Liver (tissue), 8 donors: ENCODE measurements at regions not wholly inside any gene's neighbourhood (a gene's known extent, or its start where the extent isn't known, plus 50 kb on each side); places are given as distances from the start of the nearest gene placed in this dataset.

Source experiments
- DNase-seq: peaks from one replicate; pipeline ENCODE4 v3.0.0-alpha.2; 2017; ENCODE audit warnings: low spot score
- H3K27ac ChIP-seq, 2 donors: one replicate each; pipeline ENCODE4 v1.7.0; 2013; ENCODE audit warnings: inconsistent platforms in 2 of 2, low read length in 2 of 2, control low read depth in 1 of 2, low read depth in 1 of 2, mild to moderate bottlenecking in 1 of 2
- H3K27me3 ChIP-seq, 4 donors: one replicate each; pipeline versions ENCODE4 v1.6.1 to v1.7.0; 2013; ENCODE audit warnings: low read length in 3 of 4, inconsistent platforms in 1 of 4, mild to moderate bottlenecking in 1 of 4, moderate library complexity in 1 of 4; ENCODE audit not compliant: control insufficient read depth in 4 of 4, insufficient read depth in 4 of 4
- H3K36me3 ChIP-seq, 4 donors: one replicate each; pipeline versions ENCODE4 v1.6.1 to v1.7.0; 2013; ENCODE audit warnings: low read length in 3 of 4, mild to moderate bottlenecking in 3 of 4, low read depth in 1 of 4, moderate library complexity in 1 of 4; ENCODE audit not compliant: control insufficient read depth in 4 of 4, insufficient read depth in 3 of 4
- H3K4me1 ChIP-seq, 4 donors: one replicate each; pipeline versions ENCODE4 v1.6.1 to v1.7.0; 2013; ENCODE audit warnings: low read length in 3 of 4, mild to moderate bottlenecking in 3 of 4, moderate library complexity in 1 of 4; ENCODE audit not compliant: control insufficient read depth in 4 of 4, insufficient read depth in 4 of 4
- H3K4me3 ChIP-seq, 3 donors: one replicate each; pipeline versions ENCODE4 v1.6.1 to v1.7.0; 2013; ENCODE audit warnings: low read length in 3 of 3, control low read depth in 1 of 3, low read depth in 1 of 3, mild to moderate bottlenecking in 1 of 3
- H3K9ac ChIP-seq, 2 donors: one replicate each; pipeline ENCODE4 v1.7.0; 2013; ENCODE audit warnings: low read length in 2 of 2, mild to moderate bottlenecking in 2 of 2, moderate library complexity in 2 of 2, control low read depth in 1 of 2, low read depth in 1 of 2
- H3K9me3 ChIP-seq, 4 donors: one replicate each; pipeline versions ENCODE4 v1.6.1 to v1.7.0; 2013; ENCODE audit warnings: low read length in 3 of 4; ENCODE audit not compliant: control insufficient read depth in 4 of 4
- EGR1 ChIP-seq, 2 donors: IDR thresholded peaks; 2 replicates each; pipeline ENCODE4 v1.6.1; 2016 to 2018; ENCODE audit warnings: antibody characterized with exemption in 2 of 2, low read depth in 2 of 2
- FOXA1 ChIP-seq: IDR thresholded peaks from 2 replicates; pipeline ENCODE4 v1.6.1; 2016; ENCODE audit warnings: antibody characterized with exemption
- FOXA2 ChIP-seq: IDR thresholded peaks from 2 replicates; pipeline ENCODE4 v1.6.1; 2016; ENCODE audit warnings: antibody characterized with exemption
- HNF4A ChIP-seq, 2 donors: conservative IDR thresholded peaks; 2 replicates each; pipeline ENCODE4 v1.6.1; 2016; ENCODE audit warnings: antibody characterized with exemption in 2 of 2, mild to moderate bottlenecking in 2 of 2
- HNF4G ChIP-seq: IDR thresholded peaks from 2 replicates; pipeline ENCODE4 v1.6.1; 2016; ENCODE audit warnings: antibody characterized with exemption
- JUND ChIP-seq, 2 donors: IDR thresholded peaks; 2 replicates each; pipeline ENCODE4 v1.6.1; 2016; ENCODE audit warnings: antibody characterized with exemption in 2 of 2
- NR2F2 ChIP-seq: IDR thresholded peaks from 2 replicates; pipeline ENCODE4 v1.6.1; 2016; ENCODE audit warnings: antibody characterized with exemption
- RAD21 ChIP-seq, 2 donors: IDR thresholded peaks; 2 replicates each; pipeline ENCODE4 v1.6.1; 2016; ENCODE audit warnings: antibody characterized with exemption in 2 of 2, mild to moderate bottlenecking in 2 of 2
- RXRA ChIP-seq, 2 donors: IDR thresholded peaks; 2 replicates each; pipeline ENCODE4 v1.6.1; 2017 to 2018; ENCODE audit warnings: antibody characterized with exemption in 2 of 2, mild to moderate bottlenecking in 1 of 2
- SP1 ChIP-seq: IDR thresholded peaks from 2 replicates; pipeline ENCODE4 v1.6.1; 2018; ENCODE audit warnings: antibody characterized with exemption, mild to moderate bottlenecking
- TAF1 ChIP-seq: conservative IDR thresholded peaks from 2 replicates; pipeline ENCODE4 v1.6.1; 2016; ENCODE audit warnings: antibody characterized with exemption, mild to moderate bottlenecking
- YY1 ChIP-seq: IDR thresholded peaks from 2 replicates; pipeline ENCODE4 v1.6.1; 2016; ENCODE audit warnings: antibody characterized with exemption, mild to moderate bottlenecking
- WGBS: extraction: QIAGEN DNeasy Blood & Tissue Kit; methylation state at CpG from one replicate; pipeline ENCODE4 v1.1.7; 2013; 5-methylcytosine and 5-hydroxymethylcytosine counted together
- TF ChIP-seq, protein P1 (sequence below): IDR thresholded peaks from 2 replicates; pipeline ENCODE4 v1.6.1; 2016; ENCODE audit warnings: antibody characterized with exemption
- TF ChIP-seq, protein P2 (sequence below): IDR thresholded peaks from 2 replicates; pipeline ENCODE4 v1.6.1; 2016; ENCODE audit warnings: antibody characterized with exemption
- TF ChIP-seq, protein P3 (sequence below): IDR thresholded peaks from 2 replicates; pipeline ENCODE4 v1.6.1; 2016; ENCODE audit warnings: antibody characterized with exemption, mild to moderate bottlenecking
- TF ChIP-seq, protein P4 (sequence below): fragments of 150-350 bp; IDR thresholded peaks from 2 replicates; pipeline ENCODE4 v1.5.1; 2017; ENCODE audit warnings: improper control_type of control experiment, low read depth, low read length; ENCODE audit not compliant: missing input control
- TF ChIP-seq, protein P5 (sequence below): IDR thresholded peaks from 2 replicates; pipeline ENCODE4 v1.6.1; 2016; ENCODE audit warnings: antibody characterized with exemption
- donor health status: healthy.
- donor health status: healthy.
- donor health status: healthy.
- donor health status: healthy.
- donor health status: healthy.

DNA sequence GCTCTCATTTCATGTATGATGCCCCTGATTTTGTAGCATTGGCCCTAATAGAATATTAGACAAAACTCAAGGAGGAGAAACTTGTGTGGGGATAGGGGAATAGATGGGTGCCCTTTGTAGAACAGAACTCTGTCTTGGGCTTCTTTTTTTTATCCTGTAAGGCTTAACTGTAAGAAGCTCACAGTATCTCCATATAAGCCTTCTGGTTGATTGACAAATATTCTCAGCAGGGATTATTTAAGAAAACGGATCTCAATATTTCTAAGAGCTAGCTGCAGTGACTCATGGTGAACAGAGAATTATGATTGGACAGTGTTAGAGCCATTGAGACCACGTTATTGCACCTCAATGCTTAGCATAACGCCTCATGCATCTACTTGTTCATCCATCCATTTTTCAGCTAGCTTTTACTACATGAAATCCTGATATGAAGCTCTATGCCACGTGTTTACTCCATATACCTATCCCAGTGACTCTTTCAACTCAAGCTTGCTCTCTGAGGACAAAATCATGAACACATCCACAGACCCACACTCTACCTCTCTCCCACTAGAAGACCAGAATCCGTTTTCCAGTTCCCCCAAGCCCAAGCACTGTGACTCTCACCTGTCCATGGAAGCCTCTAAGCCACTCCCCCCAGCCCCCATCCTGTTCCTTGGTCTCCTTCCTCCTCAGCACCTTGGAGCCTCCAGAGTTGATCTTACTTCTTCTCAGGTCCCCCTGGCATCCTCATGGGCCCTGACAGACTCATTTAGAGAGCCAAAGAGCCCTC, 99.2 kb downstream of the BCL2L11 start (continued):
- TF ChIP-seq, protein P1, sequence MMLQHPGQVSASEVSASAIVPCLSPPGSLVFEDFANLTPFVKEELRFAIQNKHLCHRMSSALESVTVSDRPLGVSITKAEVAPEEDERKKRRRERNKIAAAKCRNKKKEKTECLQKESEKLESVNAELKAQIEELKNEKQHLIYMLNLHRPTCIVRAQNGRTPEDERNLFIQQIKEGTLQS: no peak
- TF ChIP-seq YY1 (no peak), FOXA2 (no peak), RAD21 (IDR thresholded peaks at IDR 0.05) (no peak), TAF1 (no peak), SP1 (no peak)

DNA sequence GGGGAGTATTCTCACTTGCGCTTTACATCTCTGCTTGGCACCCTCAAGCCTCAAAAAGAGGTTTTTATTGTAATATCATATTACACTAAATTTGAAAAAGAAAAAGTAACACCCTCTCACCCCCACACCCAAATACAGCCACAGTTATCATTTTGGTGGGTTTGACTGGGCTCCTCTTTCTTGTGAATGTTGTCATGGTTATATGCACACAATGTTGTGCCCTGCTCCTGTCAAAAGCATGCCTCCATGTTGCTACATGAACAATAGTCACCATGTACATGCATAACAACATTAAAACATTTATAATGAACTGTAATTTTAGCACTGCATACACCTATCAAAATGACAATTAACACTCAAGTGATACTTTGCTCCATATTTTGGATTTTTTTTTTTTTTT, 100.2 kb downstream of the BCL2L11 start:
- Histone ChIP-seq H3K4me3 (no peak overlapping the region), H3K27me3 (no peaks in the 10 kb centered on the region), H3K36me3 (no peaks in the 10 kb centered on the region), H3K27ac (no peak overlapping the region), H3K4me1 (peaks cover 0 to 18% (median 14%) of the 10 kb centered on the region in 4 donors), H3K9ac (no peak overlapping the region), H3K9me3 (no peaks in the 10 kb centered on the region)
- TF ChIP-seq RAD21 (IDR thresholded peaks at IDR 0.05): no peak
- TF ChIP-seq, protein P2, sequence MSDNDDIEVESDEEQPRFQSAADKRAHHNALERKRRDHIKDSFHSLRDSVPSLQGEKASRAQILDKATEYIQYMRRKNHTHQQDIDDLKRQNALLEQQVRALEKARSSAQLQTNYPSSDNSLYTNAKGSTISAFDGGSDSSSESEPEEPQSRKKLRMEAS: no peak
- no peak for TF ChIP-seq FOXA1
- TF ChIP-seq SP1: no peak
- TF ChIP-seq FOXA2: no peak
- TF ChIP-seq EGR1 (IDR thresholded peaks at IDR 0.05; ENCODE audit: low read depth in 2 of 2): no peak
- no peak for TF ChIP-seq NR2F2
- TF ChIP-seq JUND (IDR thresholded peaks at IDR 0.05): no peak
- no peak for TF ChIP-seq TAF1
- TF ChIP-seq, protein P3, sequence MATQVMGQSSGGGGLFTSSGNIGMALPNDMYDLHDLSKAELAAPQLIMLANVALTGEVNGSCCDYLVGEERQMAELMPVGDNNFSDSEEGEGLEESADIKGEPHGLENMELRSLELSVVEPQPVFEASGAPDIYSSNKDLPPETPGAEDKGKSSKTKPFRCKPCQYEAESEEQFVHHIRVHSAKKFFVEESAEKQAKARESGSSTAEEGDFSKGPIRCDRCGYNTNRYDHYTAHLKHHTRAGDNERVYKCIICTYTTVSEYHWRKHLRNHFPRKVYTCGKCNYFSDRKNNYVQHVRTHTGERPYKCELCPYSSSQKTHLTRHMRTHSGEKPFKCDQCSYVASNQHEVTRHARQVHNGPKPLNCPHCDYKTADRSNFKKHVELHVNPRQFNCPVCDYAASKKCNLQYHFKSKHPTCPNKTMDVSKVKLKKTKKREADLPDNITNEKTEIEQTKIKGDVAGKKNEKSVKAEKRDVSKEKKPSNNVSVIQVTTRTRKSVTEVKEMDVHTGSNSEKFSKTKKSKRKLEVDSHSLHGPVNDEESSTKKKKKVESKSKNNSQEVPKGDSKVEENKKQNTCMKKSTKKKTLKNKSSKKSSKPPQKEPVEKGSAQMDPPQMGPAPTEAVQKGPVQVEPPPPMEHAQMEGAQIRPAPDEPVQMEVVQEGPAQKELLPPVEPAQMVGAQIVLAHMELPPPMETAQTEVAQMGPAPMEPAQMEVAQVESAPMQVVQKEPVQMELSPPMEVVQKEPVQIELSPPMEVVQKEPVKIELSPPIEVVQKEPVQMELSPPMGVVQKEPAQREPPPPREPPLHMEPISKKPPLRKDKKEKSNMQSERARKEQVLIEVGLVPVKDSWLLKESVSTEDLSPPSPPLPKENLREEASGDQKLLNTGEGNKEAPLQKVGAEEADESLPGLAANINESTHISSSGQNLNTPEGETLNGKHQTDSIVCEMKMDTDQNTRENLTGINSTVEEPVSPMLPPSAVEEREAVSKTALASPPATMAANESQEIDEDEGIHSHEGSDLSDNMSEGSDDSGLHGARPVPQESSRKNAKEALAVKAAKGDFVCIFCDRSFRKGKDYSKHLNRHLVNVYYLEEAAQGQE: no peak
- no peak for TF ChIP-seq YY1
- no peak for DNase-seq
- WGBS: 93% methylated on average over 1 of the region's 1 CpG

DNA sequence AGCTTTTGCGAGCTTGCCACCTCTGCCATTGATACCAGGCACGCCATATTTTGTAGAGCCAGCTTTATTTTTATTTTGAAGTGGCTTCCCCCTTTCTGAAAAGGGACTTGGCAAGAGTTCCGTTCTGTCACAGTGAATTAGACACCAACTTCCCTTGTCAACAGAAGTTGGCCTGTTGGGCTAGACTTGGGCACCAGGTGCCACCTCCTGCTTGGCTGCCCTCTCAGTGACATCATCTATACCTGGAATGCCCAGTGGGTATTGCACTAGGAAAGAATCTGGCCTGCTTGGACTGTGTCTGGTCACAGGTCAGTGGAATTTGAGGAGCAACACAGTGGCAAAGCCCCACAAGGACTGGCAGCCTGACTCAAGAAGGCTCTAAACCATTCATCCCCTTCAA, 101.0 kb downstream of the BCL2L11 start:
- Histone ChIP-seq H3K9ac (no peak overlapping the region), H3K4me3 (no peak overlapping the region), H3K27ac (no peak overlapping the region), H3K9me3 (no peaks in the 10 kb centered on the region), H3K27me3 (no peaks in the 10 kb centered on the region), H3K4me1 (peaks cover 0 to 18% (median 14%) of the 10 kb centered on the region in 4 donors), H3K36me3 (no peaks in the 10 kb centered on the region)
- no peak for DNase-seq
- WGBS: 74% methylated on average over 3 of the region's 3 CpGs
- TF ChIP-seq, protein P3: no peak
- TF ChIP-seq FOXA2 (peak; percentile 5), EGR1 (IDR thresholded peaks at IDR 0.05; ENCODE audit: low read depth in 2 of 2) (no peak), JUND (IDR thresholded peaks at IDR 0.05) (peak in 1 of 2 donors; percentile 31), NR2F2 (no peak), YY1 (no peak), RAD21 (IDR thresholded peaks at IDR 0.05) (no peak), HNF4G (no peak), HNF4A (conservative IDR thresholded peaks at IDR 0.05) (peak in 1 of 2 donors; percentile 56), TAF1 (no peak), FOXA1 (no peak), RXRA (IDR thresholded peaks at IDR 0.05) (peak in 1 of 2 donors; percentile 47), SP1 (no peak)
- TF ChIP-seq, protein P4, sequence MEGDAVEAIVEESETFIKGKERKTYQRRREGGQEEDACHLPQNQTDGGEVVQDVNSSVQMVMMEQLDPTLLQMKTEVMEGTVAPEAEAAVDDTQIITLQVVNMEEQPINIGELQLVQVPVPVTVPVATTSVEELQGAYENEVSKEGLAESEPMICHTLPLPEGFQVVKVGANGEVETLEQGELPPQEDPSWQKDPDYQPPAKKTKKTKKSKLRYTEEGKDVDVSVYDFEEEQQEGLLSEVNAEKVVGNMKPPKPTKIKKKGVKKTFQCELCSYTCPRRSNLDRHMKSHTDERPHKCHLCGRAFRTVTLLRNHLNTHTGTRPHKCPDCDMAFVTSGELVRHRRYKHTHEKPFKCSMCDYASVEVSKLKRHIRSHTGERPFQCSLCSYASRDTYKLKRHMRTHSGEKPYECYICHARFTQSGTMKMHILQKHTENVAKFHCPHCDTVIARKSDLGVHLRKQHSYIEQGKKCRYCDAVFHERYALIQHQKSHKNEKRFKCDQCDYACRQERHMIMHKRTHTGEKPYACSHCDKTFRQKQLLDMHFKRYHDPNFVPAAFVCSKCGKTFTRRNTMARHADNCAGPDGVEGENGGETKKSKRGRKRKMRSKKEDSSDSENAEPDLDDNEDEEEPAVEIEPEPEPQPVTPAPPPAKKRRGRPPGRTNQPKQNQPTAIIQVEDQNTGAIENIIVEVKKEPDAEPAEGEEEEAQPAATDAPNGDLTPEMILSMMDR: no peak
- TF ChIP-seq, protein P5, sequence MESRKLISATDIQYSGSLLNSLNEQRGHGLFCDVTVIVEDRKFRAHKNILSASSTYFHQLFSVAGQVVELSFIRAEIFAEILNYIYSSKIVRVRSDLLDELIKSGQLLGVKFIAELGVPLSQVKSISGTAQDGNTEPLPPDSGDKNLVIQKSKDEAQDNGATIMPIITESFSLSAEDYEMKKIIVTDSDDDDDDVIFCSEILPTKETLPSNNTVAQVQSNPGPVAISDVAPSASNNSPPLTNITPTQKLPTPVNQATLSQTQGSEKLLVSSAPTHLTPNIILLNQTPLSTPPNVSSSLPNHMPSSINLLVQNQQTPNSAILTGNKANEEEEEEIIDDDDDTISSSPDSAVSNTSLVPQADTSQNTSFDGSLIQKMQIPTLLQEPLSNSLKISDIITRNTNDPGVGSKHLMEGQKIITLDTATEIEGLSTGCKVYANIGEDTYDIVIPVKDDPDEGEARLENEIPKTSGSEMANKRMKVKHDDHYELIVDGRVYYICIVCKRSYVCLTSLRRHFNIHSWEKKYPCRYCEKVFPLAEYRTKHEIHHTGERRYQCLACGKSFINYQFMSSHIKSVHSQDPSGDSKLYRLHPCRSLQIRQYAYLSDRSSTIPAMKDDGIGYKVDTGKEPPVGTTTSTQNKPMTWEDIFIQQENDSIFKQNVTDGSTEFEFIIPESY: no peak
- TF ChIP-seq, protein P1: no peak
